ENCODE measurements at regions not wholly inside any gene's neighbourhood (a gene's known extent, or its start where the extent isn't known, plus 50 kb on each side); places are given as distances from the start of the nearest gene placed in this dataset.

DNA sequence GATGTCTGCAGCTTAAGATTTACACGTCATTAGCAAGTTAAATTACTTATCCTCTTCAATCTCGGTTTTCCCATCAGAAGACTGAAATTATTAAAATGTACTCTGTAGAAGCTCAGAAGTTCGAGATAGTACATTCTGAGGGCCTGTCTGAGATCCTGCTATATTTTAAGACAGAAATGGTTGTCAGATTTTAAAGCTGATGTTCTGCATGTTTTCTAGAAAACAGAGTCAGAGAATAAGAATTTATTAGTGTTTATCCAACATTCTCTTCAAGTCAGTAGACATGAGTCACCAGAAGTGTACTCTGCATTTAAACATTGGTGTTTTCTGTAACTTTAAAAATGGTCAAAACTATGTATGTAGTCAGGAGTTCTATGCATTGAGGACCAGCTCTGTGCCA lies 155.2 kb upstream of the MYOCD start:
- peaks cover 4% of the 10 kb centered on the region for H3K27me3 Mint-ChIP-seq
- H3K4me3 Mint-ChIP-seq (ENCODE audit: low read depth) = no peak overlapping the region
- H3K36me3 Mint-ChIP-seq (ENCODE audit: insufficient read depth) = no peaks in the 10 kb centered on the region
- DNase-seq (ENCODE audit: low spot score, unreplicated experiment) = no peak
- H3K27ac Mint-ChIP-seq = no peak overlapping the region
- TF ChIP-seq, protein P1, sequence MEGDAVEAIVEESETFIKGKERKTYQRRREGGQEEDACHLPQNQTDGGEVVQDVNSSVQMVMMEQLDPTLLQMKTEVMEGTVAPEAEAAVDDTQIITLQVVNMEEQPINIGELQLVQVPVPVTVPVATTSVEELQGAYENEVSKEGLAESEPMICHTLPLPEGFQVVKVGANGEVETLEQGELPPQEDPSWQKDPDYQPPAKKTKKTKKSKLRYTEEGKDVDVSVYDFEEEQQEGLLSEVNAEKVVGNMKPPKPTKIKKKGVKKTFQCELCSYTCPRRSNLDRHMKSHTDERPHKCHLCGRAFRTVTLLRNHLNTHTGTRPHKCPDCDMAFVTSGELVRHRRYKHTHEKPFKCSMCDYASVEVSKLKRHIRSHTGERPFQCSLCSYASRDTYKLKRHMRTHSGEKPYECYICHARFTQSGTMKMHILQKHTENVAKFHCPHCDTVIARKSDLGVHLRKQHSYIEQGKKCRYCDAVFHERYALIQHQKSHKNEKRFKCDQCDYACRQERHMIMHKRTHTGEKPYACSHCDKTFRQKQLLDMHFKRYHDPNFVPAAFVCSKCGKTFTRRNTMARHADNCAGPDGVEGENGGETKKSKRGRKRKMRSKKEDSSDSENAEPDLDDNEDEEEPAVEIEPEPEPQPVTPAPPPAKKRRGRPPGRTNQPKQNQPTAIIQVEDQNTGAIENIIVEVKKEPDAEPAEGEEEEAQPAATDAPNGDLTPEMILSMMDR (IDR thresholded peaks at IDR 0.05; ENCODE audit: unreplicated experiment) = no peak
- H3K9me3 Mint-ChIP-seq (ENCODE audit: low read depth) = peaks cover 3% of the 10 kb centered on the region
- no peaks in the 10 kb centered on the region for H3K4me1 Mint-ChIP-seq (ENCODE audit: low read depth)

DNA sequence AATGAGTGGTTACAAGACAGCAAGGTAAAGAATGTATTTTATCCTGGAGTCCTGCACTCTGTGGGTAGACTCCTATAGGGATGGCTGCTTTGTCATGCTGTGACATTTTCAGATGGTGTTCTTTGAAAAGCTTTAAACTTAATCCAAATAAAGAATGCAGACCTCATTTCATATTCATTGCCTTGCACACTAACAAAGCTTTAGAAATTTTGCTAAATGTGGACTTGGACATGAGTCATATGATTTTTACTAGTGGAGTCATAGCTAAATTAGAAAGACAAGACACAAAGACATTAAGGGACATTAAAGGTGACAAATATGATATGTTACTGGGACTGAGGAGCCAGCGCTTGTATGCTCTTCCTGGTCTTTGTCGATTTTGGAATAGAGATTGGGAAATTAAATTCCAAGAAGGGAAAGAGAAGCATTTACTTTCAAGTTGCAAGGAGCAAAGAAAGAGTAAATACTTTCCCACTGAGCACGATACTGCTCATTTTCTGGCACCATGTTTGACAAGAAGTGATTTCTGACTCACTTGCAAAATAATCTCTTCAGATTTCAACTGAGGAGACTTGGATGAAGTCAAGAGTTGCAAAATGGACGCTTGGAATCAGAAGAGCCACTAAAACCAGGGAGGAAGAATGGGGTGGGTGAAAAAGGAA lies 152.9 kb upstream of the MYOCD start:
- Mint-ChIP-seq H3K4me1 (ENCODE audit: low read depth) (no peaks in the 10 kb centered on the region), H3K27me3 (peaks cover 4% of the 10 kb centered on the region), H3K27ac (no peak overlapping the region), H3K9me3 (ENCODE audit: low read depth) (peaks cover 3% of the 10 kb centered on the region), H3K36me3 (ENCODE audit: insufficient read depth) (no peaks in the 10 kb centered on the region), H3K4me3 (ENCODE audit: low read depth) (no peak overlapping the region)
- TF ChIP-seq, protein P1 (IDR thresholded peaks at IDR 0.05; ENCODE audit: unreplicated experiment) = no peak
- no peak for DNase-seq (ENCODE audit: low spot score, unreplicated experiment)

DNA sequence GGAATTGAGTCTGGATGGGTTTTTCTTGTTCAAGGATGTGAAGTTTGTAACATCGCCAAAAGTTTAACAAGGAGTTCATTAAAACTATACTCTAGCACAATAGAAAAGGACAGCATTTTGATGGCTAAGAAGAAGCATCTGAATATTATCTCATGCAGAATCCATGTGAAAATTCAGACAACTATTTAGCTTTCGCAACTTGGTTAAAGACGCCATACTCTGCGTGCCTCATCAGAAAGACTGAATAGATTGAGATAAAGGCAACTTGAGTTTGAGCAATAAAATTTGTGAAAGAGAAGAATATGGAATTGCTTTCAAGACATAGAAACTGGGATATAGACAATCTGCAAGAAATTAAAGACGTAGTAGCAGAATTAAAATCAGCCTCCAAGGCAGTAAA lies 151.1 kb upstream of the MYOCD start:
- Mint-ChIP-seq H3K27me3 (peaks cover 4% of the 10 kb centered on the region), H3K4me1 (ENCODE audit: low read depth) (no peaks in the 10 kb centered on the region), H3K9me3 (ENCODE audit: low read depth) (peaks cover 3% of the 10 kb centered on the region), H3K36me3 (ENCODE audit: insufficient read depth) (no peaks in the 10 kb centered on the region), H3K27ac (no peak overlapping the region), H3K4me3 (ENCODE audit: low read depth) (no peak overlapping the region)
- no peak for DNase-seq (ENCODE audit: low spot score, unreplicated experiment)
- TF ChIP-seq, protein P1 (IDR thresholded peaks at IDR 0.05; ENCODE audit: unreplicated experiment) = no peak

DNA sequence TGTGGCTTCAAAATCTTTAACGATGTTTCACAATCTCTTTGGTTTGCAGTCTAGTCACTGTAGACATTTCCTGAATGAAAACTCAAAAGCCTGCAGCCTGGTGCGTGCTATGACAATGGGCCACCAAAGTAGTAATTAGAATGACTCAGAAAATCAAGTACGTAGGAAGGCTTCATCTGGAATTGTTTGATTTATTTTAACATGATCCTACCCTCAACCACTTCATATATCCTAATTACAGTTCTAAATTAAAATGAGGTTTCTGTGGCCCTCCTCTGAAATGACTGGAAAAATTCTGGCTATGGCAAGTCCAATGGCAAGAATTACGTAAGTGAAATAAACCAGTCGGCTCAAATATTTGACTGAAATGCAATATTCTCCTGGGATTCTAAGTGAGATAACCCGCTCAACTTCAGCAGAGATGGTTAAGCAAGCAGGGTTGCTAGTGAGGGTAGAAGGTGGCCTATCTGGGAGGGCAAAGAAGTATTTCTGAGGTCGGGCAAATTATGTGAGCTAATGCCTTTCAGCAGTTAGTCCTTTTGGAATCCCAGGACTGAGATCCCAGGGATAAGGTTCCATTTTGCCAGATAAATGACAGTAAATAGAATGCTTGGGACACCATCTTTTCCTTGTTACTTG lies 145.6 kb upstream of the MYOCD start:
- no peaks in the 10 kb centered on the region for H3K36me3 Mint-ChIP-seq (ENCODE audit: insufficient read depth)
- H3K9me3 Mint-ChIP-seq (ENCODE audit: low read depth) = no peaks in the 10 kb centered on the region
- no peak overlapping the region for H3K27ac Mint-ChIP-seq
- H3K27me3 Mint-ChIP-seq = peaks cover 3% of the 10 kb centered on the region
- no peak for DNase-seq (ENCODE audit: low spot score, unreplicated experiment)
- no peak overlapping the region for H3K4me3 Mint-ChIP-seq (ENCODE audit: low read depth)
- TF ChIP-seq, protein P1 (IDR thresholded peaks at IDR 0.05; ENCODE audit: unreplicated experiment) = no peak
- peaks cover 11% of the 10 kb centered on the region for H3K4me1 Mint-ChIP-seq (ENCODE audit: low read depth)

DNA sequence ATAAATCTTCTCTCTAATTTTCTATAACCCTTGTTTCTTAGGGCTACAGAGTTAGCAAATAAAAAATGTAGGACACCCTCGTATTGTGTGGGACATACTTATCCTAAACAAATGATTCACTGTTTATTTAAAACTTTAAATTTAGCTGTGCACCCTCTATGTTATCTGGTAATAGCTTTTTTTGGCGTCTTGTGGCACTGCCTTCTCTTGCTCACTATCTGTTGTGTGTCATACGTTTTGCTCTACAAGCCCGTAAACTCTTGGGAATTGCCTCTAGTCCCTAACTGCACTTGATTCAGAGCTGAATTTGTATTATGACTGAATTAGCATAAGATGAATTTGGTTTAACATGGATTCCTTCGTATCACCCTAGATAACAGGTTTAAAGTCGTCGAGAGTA lies 144.3 kb upstream of the MYOCD start:
- H3K27ac Mint-ChIP-seq = no peak overlapping the region
- TF ChIP-seq, protein P1 (IDR thresholded peaks at IDR 0.05; ENCODE audit: unreplicated experiment) = no peak
- no peak overlapping the region for H3K4me3 Mint-ChIP-seq (ENCODE audit: low read depth)
- peaks cover 3% of the 10 kb centered on the region for H3K27me3 Mint-ChIP-seq
- H3K9me3 Mint-ChIP-seq (ENCODE audit: low read depth) = no peaks in the 10 kb centered on the region
- no peaks in the 10 kb centered on the region for H3K36me3 Mint-ChIP-seq (ENCODE audit: insufficient read depth)
- H3K4me1 Mint-ChIP-seq (ENCODE audit: low read depth) = peaks cover 11% of the 10 kb centered on the region
- no peak for DNase-seq (ENCODE audit: low spot score, unreplicated experiment)
